HL-60 (cell line): ENCODE measurements at regions not wholly inside any gene's neighbourhood (a gene's known extent, or its start where the extent isn't known, plus 50 kb on each side); places are given as distances from the start of the nearest gene placed in this dataset.

Source experiments
- DNase-seq, 2 experiments: peaks; one replicate each; pipeline ENCODE4 v3.0.0-alpha.2; 2010 to 2020; ENCODE audit warnings: low read depth in 1 of 2, low spot score in 1 of 2
- H3K27ac ChIP-seq: fragments of 250-450 bp; sonication (Bioruptor Pico); replicated peaks from 2 replicates; pipeline ENCODE4 v1.5.1; 2020; ENCODE audit warnings: mild to moderate bottlenecking, moderate library complexity
- H3K27me3 ChIP-seq: fragments of 250-450 bp; sonication (Bioruptor Pico); 2 replicates; pipeline ENCODE4 v1.5.1; 2021; ENCODE audit warnings: mild to moderate bottlenecking, moderate library complexity; ENCODE audit not compliant: insufficient read depth, poor library complexity, severe bottlenecking
- H3K4me3 ChIP-seq: replicated peaks from 2 replicates; pipeline ENCODE4 v1.5.1; 2011; ENCODE audit warnings: mild to moderate bottlenecking, control low read depth, low read length; ENCODE audit not compliant: insufficient read depth
- CTCF ChIP-seq: IDR thresholded peaks from one replicate; pipeline ENCODE4 v1.5.1; 2011; ENCODE audit warnings: low read length, control low read depth, inconsistent platforms; ENCODE audit not compliant: insufficient read depth
- GABPA ChIP-seq: IDR thresholded peaks from 2 replicates; pipeline ENCODE4 v1.6.1; 2012; ENCODE audit warnings: low read depth
- POLR2AphosphoS5 ChIP-seq: IDR thresholded peaks from 2 replicates; pipeline ENCODE4 v1.6.1; 2012; ENCODE audit warnings: low read depth
- REST ChIP-seq: IDR thresholded peaks from 2 replicates; pipeline ENCODE4 v1.6.1; 2012; ENCODE audit warnings: low read depth; ENCODE audit not compliant: insufficient replicate concordance
- SPI1 ChIP-seq: IDR thresholded peaks from 2 replicates; pipeline ENCODE4 v1.6.1; 2012; ENCODE audit warnings: low read depth, mild to moderate bottlenecking, borderline replicate concordance

GRCh38 chr12:63419154-63419553 is 249.1 kb downstream of the DPY19L2 start:
- Histone ChIP-seq H3K4me3 (no peak overlapping the region), H3K27ac (no peak overlapping the region), H3K27me3 (no peaks in the 10 kb centered on the region)
- DNase-seq, result no peak
- no peak for TF ChIP-seq CTCF
- no peak for TF ChIP-seq GABPA
- TF ChIP-seq POLR2AphosphoS5, result no peak
- TF ChIP-seq SPI1, result no peak
- no peak for TF ChIP-seq REST

- Histone ChIP-seq H3K4me3 (no peak overlapping the region), H3K27ac (no peak overlapping the region), H3K27me3 (no peaks in the 10 kb centered on the region)
- TF ChIP-seq GABPA, result no peak
- TF ChIP-seq POLR2AphosphoS5, result no peak
- TF ChIP-seq SPI1, result no peak
- TF ChIP-seq CTCF, result no peak
- no peak for TF ChIP-seq REST
- DNase-seq, result no peak
Observed at GRCh38 chr12:63416788-63417187, 251.5 kb downstream of the DPY19L2 start.

- Histone ChIP-seq H3K27ac (no peak overlapping the region), H3K27me3 (no peaks in the 10 kb centered on the region), H3K4me3 (no peak overlapping the region)
- DNase-seq, result no peak
- TF ChIP-seq REST, result no peak
- no peak for TF ChIP-seq POLR2AphosphoS5
- TF ChIP-seq GABPA, result no peak
- no peak for TF ChIP-seq CTCF
- no peak for TF ChIP-seq SPI1
Observed at GRCh38 chr12:63415357-63415756, 252.9 kb downstream of the DPY19L2 start.
